Body of pancreas (tissue), 4 donors: ENCODE measurements at regions not wholly inside any gene's neighbourhood (a gene's known extent, or its start where the extent isn't known, plus 50 kb on each side); places are given as distances from the start of the nearest gene placed in this dataset.
"Not testable (repeated sequence)": the region's sequence is repeated elsewhere in the genome, so short reads cannot be mapped to it uniquely, and the experiment has no call there.

Experiments
- CTCF ChIP-seq, 7 experiments: fragments of 450-650 bp in 4 of 7; fragments of 200-600 bp in 3 of 7; sonication (generic) in 3 of 7; IDR thresholded peaks; one replicate each; pipeline ENCODE4 v1.5.1; 2016 to 2019; ENCODE audit warnings: antibody characterized with exemption in 7 of 7
- POLR2A ChIP-seq, 3 donors: fragments of 450-650 bp; IDR thresholded peaks; one replicate each; pipeline ENCODE4 v1.6.1; 2016; ENCODE audit warnings: antibody characterized with exemption in 3 of 3, mild to moderate bottlenecking in 2 of 3

- not testable (repeated sequence) for TF ChIP-seq POLR2A (IDR thresholded peaks at IDR 0.05)
- TF ChIP-seq CTCF (IDR thresholded peaks at IDR 0.05): peak in 1 of 7 experiments; percentile 16
These were observed 1825.5 kb upstream of the TPTE start for GRCh38 chr21:8695889-8696288.
